ENCODE measurements at regions not wholly inside any gene's neighbourhood (a gene's known extent, or its start where the extent isn't known, plus 50 kb on each side); places are given as distances from the start of the nearest gene placed in this dataset.

DNA sequence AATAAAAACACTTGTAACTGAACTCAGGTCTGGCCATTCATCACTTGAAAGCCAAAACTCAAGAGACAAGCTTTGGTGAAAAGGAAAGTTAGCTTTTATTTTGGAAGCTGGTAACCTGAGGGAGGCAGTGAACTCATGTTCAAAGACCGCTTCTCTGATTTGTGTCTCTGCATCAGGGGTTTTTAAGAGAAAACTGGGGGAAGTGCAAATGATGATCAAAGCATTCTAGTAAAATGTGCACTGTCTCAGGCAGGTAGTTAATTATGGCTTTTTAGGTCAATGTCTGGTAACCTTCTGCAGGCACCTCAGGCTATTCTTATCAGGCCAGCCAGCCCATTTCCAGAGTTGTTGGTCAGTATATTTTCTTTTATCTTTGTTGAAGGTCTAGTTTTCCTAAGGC is 162.2 kb downstream of the SYT10 start:
- Histone ChIP-seq H3K9me3 (peaks cover 0 to 6% (median 0%) of the 10 kb centered on the region in 3 donors), H3K27ac (no peak overlapping the region), H3K4me3 (no peak overlapping the region), H3K36me3 (no peaks in the 10 kb centered on the region), H3K27me3 (no peaks in the 10 kb centered on the region), H3K4me1 (no peaks in the 10 kb centered on the region)
- TF ChIP-seq POLR2A (IDR thresholded peaks at IDR 0.05) (no peak), CTCF (IDR thresholded peaks at IDR 0.05) (no peak)
- intact Hi-C loops (cut with DNase I): no loop called here
- no peak for DNase-seq
- WGBS, 2 donors: 83 to 93% methylated on average over 1 of the region's 1 CpG

DNA sequence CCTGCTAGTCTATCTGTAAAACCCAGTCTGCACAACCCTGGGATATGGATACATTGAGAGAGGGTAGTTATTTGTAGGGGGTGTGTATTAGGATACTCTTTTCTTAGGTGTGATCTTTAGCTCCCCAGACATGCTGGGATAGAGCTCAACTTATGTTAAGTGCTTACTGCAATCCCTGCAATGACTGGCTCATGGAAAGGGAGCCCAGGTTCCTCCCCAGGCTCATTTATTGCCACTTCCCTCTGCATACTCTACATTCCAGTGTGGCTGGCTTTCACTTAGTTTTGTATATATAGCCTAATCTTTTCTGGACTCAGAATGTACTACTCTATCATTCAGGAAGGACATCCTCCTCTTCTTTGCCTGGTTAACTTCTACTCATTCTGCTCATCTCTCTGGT is 172.0 kb downstream of the SYT10 start:
- no peak overlapping the region for H3K27ac ChIP-seq
- no peak overlapping the region for H3K4me3 ChIP-seq
- no peaks in the 10 kb centered on the region for H3K36me3 ChIP-seq
- H3K4me1 ChIP-seq: no peaks in the 10 kb centered on the region
- H3K27me3 ChIP-seq: no peaks in the 10 kb centered on the region
- intact Hi-C loops (cut with DNase I): no loop called here
- TF ChIP-seq CTCF (IDR thresholded peaks at IDR 0.05) (no peak), POLR2A (IDR thresholded peaks at IDR 0.05) (no peak)
- DNase-seq: no peak
- no peaks in the 10 kb centered on the region for H3K9me3 ChIP-seq

- DNase-seq: no peak
- Histone ChIP-seq H3K9me3 (no peaks in the 10 kb centered on the region), H3K4me1 (no peaks in the 10 kb centered on the region), H3K27me3 (no peaks in the 10 kb centered on the region), H3K4me3 (no peak overlapping the region), H3K27ac (no peak overlapping the region), H3K36me3 (no peaks in the 10 kb centered on the region)
- intact Hi-C loops (cut with DNase I): no loop called here
- WGBS, 2 donors: 62 to 74% methylated on average over 2 of the region's 2 CpGs
- TF ChIP-seq POLR2A (IDR thresholded peaks at IDR 0.05) (no peak), CTCF (IDR thresholded peaks at IDR 0.05) (no peak)
Measured at GRCh38 chr12:33265900-33266299, 173.7 kb downstream of the SYT10 start.

- DNase-seq: no peak
- WGBS, 2 donors: 61 to 75% methylated on average over 1 of the region's 1 CpG
- no peaks in the 10 kb centered on the region for H3K9me3 ChIP-seq
- no peak overlapping the region for H3K4me3 ChIP-seq
- no peak overlapping the region for H3K27ac ChIP-seq
- TF ChIP-seq POLR2A (IDR thresholded peaks at IDR 0.05) (no peak), CTCF (IDR thresholded peaks at IDR 0.05) (no peak)
- H3K36me3 ChIP-seq: no peaks in the 10 kb centered on the region
- H3K27me3 ChIP-seq: no peaks in the 10 kb centered on the region
- intact Hi-C loops (cut with DNase I): no loop called here
- H3K4me1 ChIP-seq: no peaks in the 10 kb centered on the region
Measured at GRCh38 chr12:33265033-33265731, 174.4 kb downstream of the SYT10 start.

GRCh38 chr12:33253178-33253577 is 186.4 kb downstream of the SYT10 start:
- H3K27me3 ChIP-seq: no peaks in the 10 kb centered on the region
- H3K4me1 ChIP-seq: no peaks in the 10 kb centered on the region
- no peaks in the 10 kb centered on the region for H3K9me3 ChIP-seq
- H3K36me3 ChIP-seq: no peaks in the 10 kb centered on the region
- DNase-seq: no peak
- H3K27ac ChIP-seq: no peak overlapping the region
- intact Hi-C loops (cut with DNase I): no loop called here
- no peak overlapping the region for H3K4me3 ChIP-seq
- 20 to 29% methylated on average over 1 of the region's 1 CpG for WGBS, 2 donors
- no peak for TF ChIP-seq POLR2A (IDR thresholded peaks at IDR 0.05)
- TF ChIP-seq CTCF (IDR thresholded peaks at IDR 0.05): no peak

All from esophagus squamous epithelium (tissue), 5 donors.